B cell (primary cell): ENCODE measurements at regions not wholly inside any gene's neighbourhood (a gene's known extent, or its start where the extent isn't known, plus 50 kb on each side); places are given as distances from the start of the nearest gene placed in this dataset.

Source experiments
- ATAC-seq: fragments of 200-7000 bp; cut with Tn5 transposase; one replicate; pipeline ENCODE4 v1.10.0; 2021; ENCODE audit warnings: low read depth, mild to moderate bottlenecking, moderate number of reproducible peaks, moderate library complexity
- CTCF ChIA-PET: fragments of 350-600 bp; sonication (Branson Sonifier 250); formaldehyde crosslinking; loops from one replicate; lab custom pipeline; 2021; ENCODE audit warnings: antibody characterized with exemption, inconsistent platforms; lab: Charles Lee
- POLR2A ChIA-PET: fragments of 350-600 bp; sonication (Branson Sonifier 250); formaldehyde crosslinking; loops from one replicate; lab custom pipeline; 2021; ENCODE audit warnings: antibody characterized with exemption; lab: Charles Lee
- DNase-seq: peaks from one replicate; pipeline ENCODE4 v3.0.0; 2013
- H2AFZ ChIP-seq: 2 replicates; pipeline ENCODE4 v1.6.1; 2012; ENCODE audit warnings: mild to moderate bottlenecking, low read depth, low read length; ENCODE audit not compliant: insufficient read depth, poor library complexity, severe bottlenecking
- H3K27ac ChIP-seq, 2 donors: 1 replicate in 1 of 2; 2 replicates in 1 of 2; pipeline ENCODE4 v1.5.1; 2012 to 2013; ENCODE audit warnings: low read length in 2 of 2, mild to moderate bottlenecking in 2 of 2, moderate library complexity in 1 of 2
- H3K27me3 ChIP-seq, 4 experiments: fragments of 200-600 bp in 1 of 4; sonication (generic) in 1 of 4; replicated peaks in 1 of 4; 1 replicate in 2 of 4; 2 replicates in 2 of 4; pipeline versions ENCODE4 v1.6.1 to v1.7.0; 2013 to 2016; ENCODE audit warnings: low read length in 3 of 4, mild to moderate bottlenecking in 2 of 4, mixed read lengths in 1 of 4, moderate library complexity in 1 of 4; ENCODE audit not compliant: insufficient read depth in 4 of 4, control insufficient read depth in 3 of 4; ENCODE audit errors: control extremely low read depth in 1 of 4
- H3K36me3 ChIP-seq, 2 experiments: replicated peaks in 1 of 2; 1 replicate in 1 of 2; 2 replicates in 1 of 2; pipeline versions ENCODE4 v1.6.1 to v1.7.1; 2013; ENCODE audit warnings: low read length in 1 of 2; ENCODE audit not compliant: insufficient read depth in 2 of 2, control insufficient read depth in 1 of 2; ENCODE audit errors: control extremely low read depth in 1 of 2, extremely low read depth in 1 of 2
- H3K4me1 ChIP-seq, 2 donors: fragments of 200-600 bp in 1 of 2; sonication (generic) in 1 of 2; 1 replicate in 1 of 2; 2 replicates in 1 of 2; pipeline versions ENCODE4 v1.5.1 to v1.6.1; 2013 to 2017; ENCODE audit warnings: low read length in 2 of 2; ENCODE audit not compliant: control insufficient read depth in 2 of 2, insufficient read depth in 2 of 2
- H3K4me2 ChIP-seq: replicated peaks from 2 replicates; pipeline ENCODE3; 2012; ENCODE audit warnings: mild to moderate bottlenecking, low read depth, low read length; ENCODE audit not compliant: poor library complexity, severe bottlenecking
- H3K4me3 ChIP-seq, 5 experiments: fragments of 200-600 bp in 1 of 5; sonication (generic) in 1 of 5; 1 replicate in 3 of 5; 2 replicates in 2 of 5; pipeline versions ENCODE4 v1.5.1 to v1.7.0; 2011 to 2016; ENCODE audit warnings: low read length in 4 of 5, mild to moderate bottlenecking in 4 of 5, low read depth in 2 of 5, control low read depth in 1 of 5, moderate library complexity in 1 of 5; ENCODE audit not compliant: insufficient read depth in 1 of 5; ENCODE audit errors: control extremely low read depth in 1 of 5, extremely low read depth in 1 of 5
- H3K79me2 ChIP-seq: fragments of 200-600 bp; sonication (generic); one replicate; pipeline ENCODE4 v1.6.0; 2016; ENCODE audit warnings: low read length; ENCODE audit not compliant: control insufficient read depth, insufficient read depth
- H3K9ac ChIP-seq: fragments of 200-600 bp; sonication (generic); 2 replicates; pipeline ENCODE4 v1.6.1; 2017; ENCODE audit warnings: mild to moderate bottlenecking, low read length, moderate library complexity
- H3K9me3 ChIP-seq, 3 donors: one replicate each; pipeline versions ENCODE4 v1.6.1 to v1.7.1; 2013; ENCODE audit warnings: low read length in 2 of 3; ENCODE audit not compliant: control insufficient read depth in 2 of 3, insufficient read depth in 1 of 3; ENCODE audit errors: control extremely low read depth in 1 of 3
- H4K20me1 ChIP-seq: 2 replicates; pipeline ENCODE4 v1.6.0; 2012; ENCODE audit warnings: mild to moderate bottlenecking, low read length; ENCODE audit not compliant: insufficient read depth, control insufficient read depth, poor library complexity, severe bottlenecking
- H3K27ac Mint-ChIP-seq: one replicate; pipeline ENCODE4 v1.8.0; 2021; ENCODE audit warnings: mixed read lengths
- H3K27me3 Mint-ChIP-seq: one replicate; pipeline ENCODE4 v1.8.0; 2021; ENCODE audit warnings: mixed read lengths
- H3K4me1 Mint-ChIP-seq: one replicate; pipeline ENCODE4 v1.8.0; 2021; ENCODE audit warnings: mixed read lengths
- H3K4me3 Mint-ChIP-seq: one replicate; pipeline ENCODE4 v1.8.0; 2021; ENCODE audit warnings: mixed read lengths
- H3K9me3 Mint-ChIP-seq: one replicate; pipeline ENCODE4 v1.8.0; 2022; ENCODE audit warnings: mixed read lengths; ENCODE audit not compliant: insufficient read depth
- EZH2 ChIP-seq: IDR thresholded peaks from 2 replicates; pipeline ENCODE4 v1.6.1; 2012; ENCODE audit warnings: borderline replicate concordance, low read depth, mild to moderate bottlenecking, moderate library complexity, low read length; ENCODE audit not compliant: insufficient read depth, poor library complexity, severe bottlenecking
- WGBS: methylation state at CpG from one replicate; pipeline ENCODE4 v1.1.5; 2013; ENCODE audit warnings: missing lambda C conversion rate; ENCODE audit not compliant: insufficient coverage; 5-methylcytosine and 5-hydroxymethylcytosine counted together
- intact Hi-C: fragments of 100-400 bp; cut with micrococcal nuclease; formaldehyde crosslinking; loops from one replicate; pipeline ENCODE4 v1.10.0; 2022
- TF ChIP-seq, protein P1 (sequence below): fragments of 200-600 bp; IDR thresholded peaks from one replicate; pipeline ENCODE4 v1.8.0; 2022; ENCODE audit warnings: antibody characterized with exemption, mild to moderate bottlenecking

GRCh38 chr4:92182736-92183407 lies 120.9 kb upstream of the GRID2 start:
- no peaks in the 10 kb centered on the region for H3K27me3 Mint-ChIP-seq
- no peaks in the 10 kb centered on the region for H3K4me1 ChIP-seq
- H3K4me1 Mint-ChIP-seq, result no peaks in the 10 kb centered on the region
- H3K9me3 ChIP-seq, result peaks cover 0 to 21% (median 0%) of the 10 kb centered on the region in 3 donors
- ATAC-seq, result no peak
- H3K27ac ChIP-seq, result no peak overlapping the region
- no peaks in the 10 kb centered on the region for H4K20me1 ChIP-seq
- no peak overlapping the region for H3K4me3 Mint-ChIP-seq
- no peak overlapping the region for H3K9ac ChIP-seq
- no peaks in the 10 kb centered on the region for H3K79me2 ChIP-seq
- no peaks in the 10 kb centered on the region for H3K36me3 ChIP-seq
- peaks cover 2% of the 10 kb centered on the region for H3K9me3 Mint-ChIP-seq
- no peak overlapping the region for H3K4me3 ChIP-seq
- H3K27me3 ChIP-seq, result no peaks in the 10 kb centered on the region
- no peak overlapping the region for H2AFZ ChIP-seq
- no peak overlapping the region for H3K4me2 ChIP-seq
- ChIA-PET CTCF (no interaction called here), POLR2A (no interaction called here)
- TF ChIP-seq, protein P1, sequence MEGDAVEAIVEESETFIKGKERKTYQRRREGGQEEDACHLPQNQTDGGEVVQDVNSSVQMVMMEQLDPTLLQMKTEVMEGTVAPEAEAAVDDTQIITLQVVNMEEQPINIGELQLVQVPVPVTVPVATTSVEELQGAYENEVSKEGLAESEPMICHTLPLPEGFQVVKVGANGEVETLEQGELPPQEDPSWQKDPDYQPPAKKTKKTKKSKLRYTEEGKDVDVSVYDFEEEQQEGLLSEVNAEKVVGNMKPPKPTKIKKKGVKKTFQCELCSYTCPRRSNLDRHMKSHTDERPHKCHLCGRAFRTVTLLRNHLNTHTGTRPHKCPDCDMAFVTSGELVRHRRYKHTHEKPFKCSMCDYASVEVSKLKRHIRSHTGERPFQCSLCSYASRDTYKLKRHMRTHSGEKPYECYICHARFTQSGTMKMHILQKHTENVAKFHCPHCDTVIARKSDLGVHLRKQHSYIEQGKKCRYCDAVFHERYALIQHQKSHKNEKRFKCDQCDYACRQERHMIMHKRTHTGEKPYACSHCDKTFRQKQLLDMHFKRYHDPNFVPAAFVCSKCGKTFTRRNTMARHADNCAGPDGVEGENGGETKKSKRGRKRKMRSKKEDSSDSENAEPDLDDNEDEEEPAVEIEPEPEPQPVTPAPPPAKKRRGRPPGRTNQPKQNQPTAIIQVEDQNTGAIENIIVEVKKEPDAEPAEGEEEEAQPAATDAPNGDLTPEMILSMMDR, result no peak
- no peak for TF ChIP-seq EZH2
- no peak for DNase-seq
- whole genome bisulfite sequencing, result 98% methylated on average over 33 of the region's 33 CpGs
- H3K27ac Mint-ChIP-seq, result no peak overlapping the region
- intact Hi-C loops, result no loop called here

DNA sequence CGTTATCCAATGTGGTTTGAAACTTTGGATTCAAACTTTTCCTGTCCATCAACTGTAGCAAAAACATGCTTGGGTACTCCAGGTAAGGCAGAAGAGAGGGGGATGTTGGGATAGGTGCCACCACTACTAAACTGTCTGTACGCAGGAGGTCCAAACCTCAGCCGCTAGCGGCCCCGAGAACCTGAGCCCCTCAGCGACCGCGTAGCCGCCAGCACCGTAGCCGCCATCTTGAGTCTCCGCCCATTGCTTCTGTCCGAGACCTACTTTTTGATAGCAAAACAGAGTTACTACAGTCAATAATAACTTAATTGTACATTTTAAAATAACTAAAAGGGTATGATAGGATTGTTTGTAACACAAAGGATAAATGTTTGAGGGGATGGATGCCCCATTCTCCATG lies 119.9 kb upstream of the GRID2 start:
- Mint-ChIP-seq H3K9me3 (peaks cover 2% of the 10 kb centered on the region), H3K4me3 (no peak overlapping the region), H3K4me1 (no peaks in the 10 kb centered on the region), H3K27me3 (no peaks in the 10 kb centered on the region), H3K27ac (no peak overlapping the region)
- H3K4me3 ChIP-seq, result no peak overlapping the region
- no peaks in the 10 kb centered on the region for H3K36me3 ChIP-seq
- intact Hi-C loops, result no loop called here
- no peaks in the 10 kb centered on the region for H3K27me3 ChIP-seq
- 100% methylated on average over 4 of the region's 13 CpGs for WGBS
- no peaks in the 10 kb centered on the region for H3K4me1 ChIP-seq
- H3K27ac ChIP-seq, result no peak overlapping the region
- no peak overlapping the region for H3K4me2 ChIP-seq
- H3K79me2 ChIP-seq, result no peaks in the 10 kb centered on the region
- no peak for ATAC-seq
- H3K9me3 ChIP-seq, result peaks cover 0 to 21% (median 0%) of the 10 kb centered on the region in 3 donors
- no peak for TF ChIP-seq EZH2
- TF ChIP-seq, protein P1, result no peak
- ChIA-PET POLR2A (no interaction called here), CTCF (no interaction called here)
- DNase-seq, result no peak
- no peaks in the 10 kb centered on the region for H4K20me1 ChIP-seq
- no peak overlapping the region for H2AFZ ChIP-seq
- no peak overlapping the region for H3K9ac ChIP-seq
